Activated naive CD8-positive, alpha-beta T cell treated with anti-CD3 and anti-CD28 coated beads for 36 hours (primary cell): ENCODE measurements at regions not wholly inside any gene's neighbourhood (a gene's known extent, or its start where the extent isn't known, plus 50 kb on each side); places are given as distances from the start of the nearest gene placed in this dataset.

Source experiments
- DNase-seq: peaks from one replicate; pipeline ENCODE4 v3.0.0; 2021
- H3K27ac Mint-ChIP-seq: one replicate; pipeline ENCODE4 v1.8.0; 2022; ENCODE audit warnings: mild to moderate bottlenecking, moderate library complexity, mixed read lengths
- H3K27me3 Mint-ChIP-seq: one replicate; pipeline ENCODE4 v1.8.0; 2022; ENCODE audit warnings: mild to moderate bottlenecking, mixed read lengths
- H3K36me3 Mint-ChIP-seq: one replicate; pipeline ENCODE4 v1.8.0; 2021; ENCODE audit warnings: mild to moderate bottlenecking, mixed read lengths
- H3K4me1 Mint-ChIP-seq: one replicate; pipeline ENCODE4 v1.8.0; 2021; ENCODE audit warnings: mixed read lengths
- H3K4me3 Mint-ChIP-seq: one replicate; pipeline ENCODE4 v1.8.0; 2022; ENCODE audit warnings: mild to moderate bottlenecking, moderate library complexity, mixed read lengths
- H3K9me3 Mint-ChIP-seq: one replicate; pipeline ENCODE4 v1.8.0; 2022; ENCODE audit warnings: mixed read lengths

- H3K9me3 Mint-ChIP-seq, result peaks cover 4% of the 10 kb centered on the region
- DNase-seq, result no peak
- H3K27me3 Mint-ChIP-seq, result peaks cover 42% of the 10 kb centered on the region
- H3K4me1 Mint-ChIP-seq, result peaks cover 16% of the 10 kb centered on the region
- H3K27ac Mint-ChIP-seq, result no peak overlapping the region
- H3K4me3 Mint-ChIP-seq, result no peak overlapping the region
- H3K36me3 Mint-ChIP-seq, result no peaks in the 10 kb centered on the region
Measured at GRCh38 chr10:60575105-60575504, 185.4 kb upstream of the ANK3 start.

- peaks cover 16% of the 10 kb centered on the region for H3K4me1 Mint-ChIP-seq
- H3K9me3 Mint-ChIP-seq, result peaks cover 4% of the 10 kb centered on the region
- no peaks in the 10 kb centered on the region for H3K36me3 Mint-ChIP-seq
- H3K27me3 Mint-ChIP-seq, result peaks cover 43% of the 10 kb centered on the region
- no peak for DNase-seq
- no peak overlapping the region for H3K27ac Mint-ChIP-seq
- no peak overlapping the region for H3K4me3 Mint-ChIP-seq
Measured at GRCh38 chr10:60574388-60574787, 184.7 kb upstream of the ANK3 start.

- Mint-ChIP-seq H3K36me3 (no peaks in the 10 kb centered on the region), H3K9me3 (peaks cover 4% of the 10 kb centered on the region), H3K27ac (no peak overlapping the region), H3K27me3 (peaks cover 46% of the 10 kb centered on the region), H3K4me3 (peak overlapping the region; percentile 40), H3K4me1 (peaks cover 16% of the 10 kb centered on the region)
- peak; percentile 36 for DNase-seq
Measured at GRCh38 chr10:60573336-60573735, 183.7 kb upstream of the ANK3 start.

- H3K27me3 Mint-ChIP-seq, result peaks cover 52% of the 10 kb centered on the region
- H3K9me3 Mint-ChIP-seq, result peaks cover 3% of the 10 kb centered on the region
- no peak for DNase-seq
- no peaks in the 10 kb centered on the region for H3K36me3 Mint-ChIP-seq
- peaks cover 16% of the 10 kb centered on the region for H3K4me1 Mint-ChIP-seq
- H3K27ac Mint-ChIP-seq, result peak overlapping the region; percentile 4
- H3K4me3 Mint-ChIP-seq, result peak overlapping the region; percentile 59
Measured at GRCh38 chr10:60572511-60573194, 183.0 kb upstream of the ANK3 start.

- H3K27ac Mint-ChIP-seq, result no peak overlapping the region
Measured at GRCh38 chr10:60570896-60571295, 181.2 kb upstream of the ANK3 start.

GRCh38 chr10:60570272-60570865 lies 180.7 kb upstream of the ANK3 start:
- Mint-ChIP-seq H3K27ac (no peak overlapping the region), H3K4me1 (peaks cover 12% of the 10 kb centered on the region), H3K9me3 (no peaks in the 10 kb centered on the region), H3K27me3 (peaks cover 45% of the 10 kb centered on the region), H3K4me3 (no peak overlapping the region), H3K36me3 (no peaks in the 10 kb centered on the region)
- DNase-seq, result no peak

More at GRCh38 chr10:60570896-60571295, 181.2 kb upstream of the ANK3 start:
- Mint-ChIP-seq H3K4me1 (peaks cover 12% of the 10 kb centered on the region), H3K9me3 (no peaks in the 10 kb centered on the region), H3K27me3 (peaks cover 45% of the 10 kb centered on the region), H3K4me3 (no peak overlapping the region), H3K36me3 (no peaks in the 10 kb centered on the region)
- DNase-seq, result no peak

GRCh38 chr10:60569681-60570080 lies 180.0 kb upstream of the ANK3 start:
- DNase-seq, result no peak
- peaks cover 40% of the 10 kb centered on the region for H3K27me3 Mint-ChIP-seq
- no peaks in the 10 kb centered on the region for H3K36me3 Mint-ChIP-seq
- H3K4me1 Mint-ChIP-seq, result peaks cover 12% of the 10 kb centered on the region
- H3K27ac Mint-ChIP-seq, result no peak overlapping the region
- no peaks in the 10 kb centered on the region for H3K9me3 Mint-ChIP-seq
- no peak overlapping the region for H3K4me3 Mint-ChIP-seq

- Mint-ChIP-seq H3K27me3 (peaks cover 14% of the 10 kb centered on the region), H3K36me3 (no peaks in the 10 kb centered on the region), H3K4me1 (no peaks in the 10 kb centered on the region), H3K4me3 (no peak overlapping the region), H3K9me3 (no peaks in the 10 kb centered on the region), H3K27ac (no peak overlapping the region)
- no peak for DNase-seq
Measured at GRCh38 chr10:60566096-60566495, 176.4 kb upstream of the ANK3 start.

GRCh38 chr10:60565492-60565891 lies 175.8 kb upstream of the ANK3 start:
- no peaks in the 10 kb centered on the region for H3K9me3 Mint-ChIP-seq
- H3K27me3 Mint-ChIP-seq, result peaks cover 12% of the 10 kb centered on the region
- H3K4me1 Mint-ChIP-seq, result no peaks in the 10 kb centered on the region
- no peak overlapping the region for H3K4me3 Mint-ChIP-seq
- no peak for DNase-seq
- no peaks in the 10 kb centered on the region for H3K36me3 Mint-ChIP-seq
- H3K27ac Mint-ChIP-seq, result no peak overlapping the region

- no peak for DNase-seq
- H3K36me3 Mint-ChIP-seq, result no peaks in the 10 kb centered on the region
- H3K4me1 Mint-ChIP-seq, result no peaks in the 10 kb centered on the region
- H3K4me3 Mint-ChIP-seq, result no peak overlapping the region
- no peaks in the 10 kb centered on the region for H3K9me3 Mint-ChIP-seq
- peaks cover 12% of the 10 kb centered on the region for H3K27me3 Mint-ChIP-seq
- no peak overlapping the region for H3K27ac Mint-ChIP-seq
Measured at GRCh38 chr10:60564475-60564874, 174.8 kb upstream of the ANK3 start.

- Mint-ChIP-seq H3K4me1 (no peaks in the 10 kb centered on the region), H3K27me3 (peaks cover 7% of the 10 kb centered on the region), H3K36me3 (no peaks in the 10 kb centered on the region), H3K27ac (no peak overlapping the region), H3K9me3 (no peaks in the 10 kb centered on the region), H3K4me3 (no peak overlapping the region)
- DNase-seq, result no peak
Measured at GRCh38 chr10:60560451-60560850, 170.8 kb upstream of the ANK3 start.

- H3K4me3 Mint-ChIP-seq, result no peak overlapping the region
- peaks cover 3% of the 10 kb centered on the region for H3K9me3 Mint-ChIP-seq
- no peak overlapping the region for H3K27ac Mint-ChIP-seq
- DNase-seq, result no peak
- H3K36me3 Mint-ChIP-seq, result no peaks in the 10 kb centered on the region
- H3K4me1 Mint-ChIP-seq, result no peaks in the 10 kb centered on the region
- peaks cover 7% of the 10 kb centered on the region for H3K27me3 Mint-ChIP-seq
Measured at GRCh38 chr10:60555700-60556099, 166.0 kb upstream of the ANK3 start.

- Mint-ChIP-seq H3K27ac (no peak overlapping the region), H3K27me3 (no peaks in the 10 kb centered on the region), H3K4me3 (no peak overlapping the region), H3K4me1 (no peaks in the 10 kb centered on the region), H3K9me3 (peaks cover 3% of the 10 kb centered on the region), H3K36me3 (no peaks in the 10 kb centered on the region)
- no peak for DNase-seq
Measured at GRCh38 chr10:60549686-60550085, 160.0 kb upstream of the ANK3 start.

GRCh38 chr10:60542657-60543056 lies 153.0 kb upstream of the ANK3 start:
- no peak for DNase-seq
- H3K4me1 Mint-ChIP-seq, result peaks cover 8% of the 10 kb centered on the region
- no peaks in the 10 kb centered on the region for H3K9me3 Mint-ChIP-seq
- H3K27me3 Mint-ChIP-seq, result peaks cover 5% of the 10 kb centered on the region
- H3K27ac Mint-ChIP-seq, result no peak overlapping the region
- H3K4me3 Mint-ChIP-seq, result no peak overlapping the region
- H3K36me3 Mint-ChIP-seq, result no peaks in the 10 kb centered on the region

- Mint-ChIP-seq H3K27me3 (peaks cover 5% of the 10 kb centered on the region), H3K27ac (no peak overlapping the region), H3K36me3 (no peaks in the 10 kb centered on the region), H3K4me1 (peaks cover 9% of the 10 kb centered on the region), H3K9me3 (peaks cover 2% of the 10 kb centered on the region), H3K4me3 (no peak overlapping the region)
- no peak for DNase-seq
Measured at GRCh38 chr10:60541451-60541850, 151.8 kb upstream of the ANK3 start.

- peaks cover 5% of the 10 kb centered on the region for H3K27me3 Mint-ChIP-seq
- H3K36me3 Mint-ChIP-seq, result no peaks in the 10 kb centered on the region
- H3K9me3 Mint-ChIP-seq, result peaks cover 2% of the 10 kb centered on the region
- H3K27ac Mint-ChIP-seq, result no peak overlapping the region
- peaks cover 11% of the 10 kb centered on the region for H3K4me1 Mint-ChIP-seq
- H3K4me3 Mint-ChIP-seq, result no peak overlapping the region
- DNase-seq, result no peak
Measured at GRCh38 chr10:60537697-60538096, 148.0 kb upstream of the ANK3 start.
